Activated CD4-positive, alpha-beta T cell treated with anti-CD3 and anti-CD28 coated beads for 4 hours (primary cell): ENCODE measurements at regions not wholly inside any gene's neighbourhood (a gene's known extent, or its start where the extent isn't known, plus 50 kb on each side); places are given as distances from the start of the nearest gene placed in this dataset.
"Not testable (repeated sequence)": the region's sequence is repeated elsewhere in the genome, so short reads cannot be mapped to it uniquely, and the experiment has no call there.

Experiments used
- DNase-seq, 2 donors: peaks; one replicate each; pipeline ENCODE4 v3.0.0-alpha.2; 2020

- DNase-seq: no peak
Measured at GRCh38 chr6:6981681-6982322, 126.0 kb upstream of the RREB1 start.

DNA sequence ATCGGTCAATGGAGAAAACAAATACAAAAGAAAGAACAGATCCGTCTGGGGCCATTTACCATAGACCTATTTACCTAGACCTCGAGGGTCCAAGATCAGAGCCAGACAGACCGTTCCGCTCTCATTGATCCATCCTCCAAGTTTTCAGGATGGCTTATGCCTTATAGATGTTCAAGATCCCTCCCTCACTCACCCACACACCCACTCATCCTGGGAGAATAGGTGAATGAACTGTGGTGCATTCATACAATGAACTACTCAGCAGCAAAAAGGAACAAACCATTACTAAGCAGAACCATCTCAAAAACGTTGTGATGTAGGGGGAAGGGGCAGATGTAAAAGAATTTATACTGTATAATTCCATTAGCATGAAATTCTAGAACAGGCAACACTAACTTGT lies 125.1 kb upstream of the RREB1 start:
- DNase-seq: no peak

GRCh38 chr6:6984585-6985366 lies 123.0 kb upstream of the RREB1 start:
- DNase-seq: no peak

DNA sequence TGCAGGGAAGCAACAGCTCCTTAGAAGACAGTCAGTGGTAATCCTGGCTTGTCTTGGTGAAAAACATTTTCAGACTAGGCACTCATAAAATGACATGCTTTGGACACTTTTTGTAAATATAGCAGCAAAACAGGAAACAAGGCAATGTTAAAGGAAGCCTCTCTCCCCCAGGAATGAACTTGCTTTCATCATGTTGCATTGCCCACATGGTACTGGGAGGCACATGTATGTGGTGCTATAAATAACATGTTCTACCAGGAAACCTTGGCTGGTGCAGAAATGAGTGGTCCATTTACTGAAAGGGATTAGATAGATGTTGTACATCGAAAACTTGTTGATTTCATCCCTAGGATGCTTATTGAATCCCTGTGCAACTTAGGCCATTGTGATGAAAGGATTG lies 121.4 kb upstream of the RREB1 start:
- no peak for DNase-seq

- DNase-seq: no peak
Measured at GRCh38 chr6:6987749-6988148, 120.0 kb upstream of the RREB1 start.

DNA sequence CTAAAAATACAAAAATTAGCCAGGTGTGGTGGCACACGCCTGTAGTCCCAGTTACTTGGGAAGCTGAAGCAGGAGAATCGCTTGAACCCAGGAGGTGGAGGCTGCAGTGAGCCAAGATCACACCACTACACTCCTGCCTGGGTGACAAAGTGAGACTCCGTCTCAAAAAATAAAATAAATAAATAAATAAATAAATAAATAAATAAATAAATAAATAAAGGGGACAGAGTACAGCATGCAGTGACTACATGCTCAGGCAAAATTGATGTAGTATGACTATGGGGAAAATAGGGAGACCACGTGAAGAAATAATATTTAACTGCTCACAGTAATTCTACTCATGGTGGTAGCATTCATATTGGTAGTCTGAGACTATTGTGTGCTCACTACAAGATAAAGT lies 117.7 kb upstream of the RREB1 start:
- DNase-seq: not testable (repeated sequence)

GRCh38 chr6:6993503-6994237 lies 114.1 kb upstream of the RREB1 start:
- no peak for DNase-seq

DNA sequence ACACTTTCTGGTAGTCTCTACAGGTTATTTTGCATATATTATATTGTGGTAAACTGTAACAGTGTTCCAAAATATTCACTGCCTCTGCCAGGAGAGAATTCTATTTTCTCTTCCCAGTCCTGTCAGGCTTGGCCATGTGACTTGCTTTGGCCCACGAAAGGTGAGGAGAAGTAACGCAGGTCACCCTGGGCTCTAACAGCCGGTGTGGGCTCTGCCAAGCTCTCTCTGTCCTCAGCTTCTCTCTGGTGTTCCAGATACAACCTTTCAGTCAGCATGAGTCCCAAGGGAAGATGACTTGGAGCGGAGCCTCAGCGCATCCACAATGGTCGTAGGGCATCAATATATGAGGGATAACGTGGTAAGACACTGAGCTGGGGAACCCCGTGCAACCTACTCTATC lies 113.0 kb upstream of the RREB1 start:
- no peak for DNase-seq

DNA sequence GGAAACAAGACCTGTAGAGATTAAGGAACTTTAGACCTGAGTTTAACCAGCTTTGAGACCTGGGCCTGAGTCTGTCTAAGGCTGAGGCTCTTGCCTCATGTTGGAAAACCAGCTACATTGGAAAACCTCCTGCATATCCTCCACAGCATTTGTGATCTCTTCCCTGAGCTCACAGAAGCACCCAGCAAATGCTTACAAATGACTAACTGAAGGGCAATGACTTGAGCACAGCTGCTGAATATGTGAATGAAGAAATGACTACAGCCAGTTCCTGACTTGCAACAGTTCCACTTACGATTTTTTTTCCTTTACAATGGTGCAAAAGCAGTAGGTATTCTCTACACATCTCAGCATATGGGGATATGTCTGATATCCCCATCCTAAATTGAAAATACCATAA lies 112.4 kb upstream of the RREB1 start:
- no peak for DNase-seq

- no peak for DNase-seq
Measured at GRCh38 chr6:6996124-6996523, 111.6 kb upstream of the RREB1 start.

DNA sequence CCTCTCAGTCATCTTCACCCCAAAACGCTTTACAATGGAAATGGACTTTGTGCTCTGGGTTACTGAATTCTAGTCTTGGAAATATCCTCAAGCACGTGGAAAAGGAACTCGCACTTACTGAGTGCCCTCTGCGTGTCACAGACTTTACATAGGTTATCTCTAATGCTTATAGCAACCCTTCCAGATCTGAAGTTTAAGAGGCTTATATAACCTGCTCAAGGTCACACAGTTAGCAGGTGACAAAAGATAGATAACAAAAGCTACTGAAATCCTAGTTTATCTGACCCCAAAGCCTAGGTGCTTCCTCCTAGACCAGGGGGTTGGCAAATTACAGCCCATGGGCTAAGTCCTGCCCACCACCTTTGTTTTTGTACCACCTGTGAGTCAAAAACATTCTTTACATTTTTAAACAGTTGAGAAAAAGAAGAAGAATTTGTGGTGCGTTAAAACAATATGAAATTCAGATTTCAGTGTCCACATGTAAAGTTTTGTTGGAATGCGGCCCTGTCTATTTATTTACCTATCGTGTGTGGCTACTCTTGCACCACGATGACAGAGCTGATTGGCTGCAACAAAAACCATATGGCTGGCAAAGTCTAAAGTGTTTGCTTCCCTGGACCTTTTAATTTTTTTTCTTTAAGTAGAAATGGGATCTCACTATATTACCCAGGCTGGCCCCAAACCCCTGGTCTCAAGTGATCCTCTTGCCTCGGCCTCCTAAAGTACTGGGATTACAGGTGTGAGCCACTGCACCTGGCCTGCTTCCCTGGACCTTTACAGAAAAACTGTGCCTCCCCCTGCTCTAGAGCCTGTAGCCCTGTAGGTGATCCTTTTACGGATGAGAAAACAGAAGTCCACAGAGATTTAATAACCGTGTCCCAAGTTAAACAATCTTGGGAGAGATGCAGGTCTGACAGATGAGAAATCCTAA lies 110.2 kb upstream of the RREB1 start:
- no peak for DNase-seq

DNA sequence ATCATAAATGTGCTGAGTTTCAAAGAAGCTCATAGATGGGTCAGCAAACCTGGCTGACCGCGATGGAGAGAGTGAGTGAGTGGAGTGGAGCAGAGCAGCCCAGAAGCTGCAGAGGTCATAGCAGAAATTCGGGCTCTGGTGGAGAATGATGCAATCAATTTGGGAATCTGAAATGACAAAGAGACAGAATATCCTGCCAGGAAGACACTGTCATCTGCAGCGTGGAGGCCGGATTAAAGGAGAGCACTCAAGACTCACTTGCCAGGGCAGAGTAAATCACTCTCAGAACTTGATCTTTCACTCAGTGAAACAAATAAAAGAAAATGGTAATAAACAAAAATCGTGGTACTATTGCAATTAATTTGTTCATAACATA lies 109.6 kb upstream of the RREB1 start:
- no peak for DNase-seq

DNA sequence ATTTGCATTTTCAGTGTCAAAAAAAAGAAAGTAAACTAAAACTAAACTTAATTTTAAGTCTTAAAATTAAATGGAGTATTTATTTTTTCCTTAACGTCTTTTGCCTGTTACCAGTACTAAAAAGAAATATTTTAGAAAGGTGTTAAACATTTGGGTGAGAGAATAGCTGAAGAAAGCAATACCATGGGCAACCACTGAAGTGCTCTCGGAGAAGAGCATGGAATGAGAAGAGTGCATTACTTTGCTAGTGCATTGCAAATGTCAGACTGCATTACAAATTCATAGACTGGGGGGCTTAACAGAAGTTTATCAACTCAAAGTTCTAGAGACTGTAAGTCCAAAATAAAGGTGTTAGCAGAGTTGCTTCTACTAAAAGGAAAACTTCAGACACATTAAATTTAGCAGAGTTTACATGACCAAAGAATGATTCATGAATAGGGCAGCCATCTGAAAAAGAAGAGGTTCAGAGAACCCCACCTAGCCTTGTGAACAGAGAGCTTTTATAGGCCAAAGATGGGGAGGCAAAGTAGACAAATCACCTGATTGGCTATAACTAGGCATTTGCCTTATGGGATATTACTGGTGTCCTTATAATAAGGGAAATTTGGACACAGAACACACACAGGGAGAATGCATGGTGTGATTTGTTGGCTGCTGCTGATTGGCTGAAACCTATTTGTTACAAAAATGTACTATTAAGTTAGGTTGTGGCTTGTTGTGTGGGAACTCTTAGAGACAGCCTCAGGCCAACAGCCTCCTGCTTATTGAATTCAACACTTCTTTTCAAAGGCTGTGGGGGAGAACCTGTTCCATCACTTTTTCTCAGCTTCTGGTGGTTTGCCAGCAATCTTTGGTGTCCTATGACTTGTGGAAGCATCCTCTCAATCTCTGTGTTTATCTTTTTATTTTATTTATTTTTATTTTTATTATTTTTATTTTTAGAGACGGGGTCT lies 106.7 kb upstream of the RREB1 start:
- DNase-seq: no peak

DNA sequence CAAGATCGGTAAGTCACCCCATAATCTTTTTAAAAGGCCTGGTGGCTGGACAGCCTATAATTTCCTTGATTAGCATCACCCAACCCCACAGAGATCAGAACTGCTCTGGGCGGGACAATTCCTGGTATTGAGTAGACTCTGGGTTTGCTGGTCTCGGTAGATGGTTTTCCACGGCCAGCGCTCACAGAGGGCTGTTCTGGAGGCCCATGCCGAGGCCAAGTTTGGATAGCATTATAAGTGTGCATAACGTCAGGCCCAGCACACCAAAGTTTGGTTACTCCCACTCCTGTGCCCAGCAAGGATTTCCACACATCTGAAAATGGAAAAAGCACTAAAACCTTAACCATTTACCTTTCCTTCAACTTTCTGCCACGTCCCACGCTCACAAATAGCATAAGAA lies 104.7 kb upstream of the RREB1 start:
- no peak for DNase-seq

DNA sequence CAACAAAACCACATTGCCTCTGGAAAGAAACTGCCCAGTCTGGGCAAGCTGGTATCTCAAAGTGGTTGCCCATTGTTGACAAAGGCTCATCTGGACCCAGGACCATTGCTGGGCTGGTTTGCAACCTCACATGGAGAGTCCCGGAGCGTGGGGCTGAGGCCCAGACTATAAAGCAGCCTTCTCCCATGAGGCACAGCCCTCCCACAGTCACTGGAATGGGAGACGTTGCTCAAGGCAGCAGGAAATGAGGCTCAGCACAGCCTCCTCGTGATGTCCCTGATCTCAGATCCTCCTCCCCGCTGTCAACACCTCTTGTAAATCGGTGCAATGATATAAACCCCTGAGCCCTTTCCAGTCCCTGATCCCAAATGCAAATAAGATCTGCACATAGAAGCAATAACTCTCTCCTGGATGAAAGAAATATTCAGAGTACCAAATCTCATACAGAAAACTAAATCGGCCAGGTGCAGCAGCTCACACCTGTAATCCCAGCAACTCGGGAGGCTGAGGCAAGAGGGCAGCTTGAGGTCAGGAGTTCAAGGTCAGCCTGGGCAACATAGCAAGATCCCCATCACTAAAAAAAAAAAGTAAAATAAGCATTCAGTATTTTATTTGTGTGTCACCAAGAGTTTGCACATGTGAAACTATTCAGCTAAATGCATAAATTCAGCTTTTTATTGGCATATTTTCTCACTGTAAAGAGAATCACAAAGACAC lies 103.0 kb upstream of the RREB1 start:
- DNase-seq: no peak

- no peak for DNase-seq
Measured at GRCh38 chr6:7006515-7007191, 101.1 kb upstream of the RREB1 start.

GRCh38 chr6:7008451-7008988 lies 99.2 kb upstream of the RREB1 start:
- DNase-seq: no peak

GRCh38 chr6:7016226-7016625 lies 91.5 kb upstream of the RREB1 start:
- DNase-seq: no peak

- DNase-seq: no peak
Measured at GRCh38 chr6:7021301-7021700, 86.5 kb upstream of the RREB1 start.

- no peak for DNase-seq
Measured at GRCh38 chr6:7025861-7026260, 81.9 kb upstream of the RREB1 start.
